Brain microvascular endothelial cell (primary cell): ENCODE measurements at regions not wholly inside any gene's neighbourhood (a gene's known extent, or its start where the extent isn't known, plus 50 kb on each side); places are given as distances from the start of the nearest gene placed in this dataset.

Source experiments
- DNase-seq: peaks from one replicate; pipeline ENCODE4 v3.0.0-alpha.2; 2020
- H3K27ac ChIP-seq: fragments of 250-450 bp; sonication (Bioruptor Pico); 2 replicates; pipeline ENCODE4 v1.5.1; 2020; ENCODE audit warnings: mild to moderate bottlenecking, moderate library complexity
- H3K27me3 ChIP-seq: fragments of 250-450 bp; sonication (Bioruptor Pico); replicated peaks from 2 replicates; pipeline ENCODE4 v1.5.1; 2020; ENCODE audit warnings: mild to moderate bottlenecking
- H3K36me3 ChIP-seq: fragments of 250-450 bp; sonication (Bioruptor Pico); replicated peaks from 2 replicates; pipeline ENCODE4 v1.5.1; 2020; ENCODE audit warnings: mild to moderate bottlenecking
- H3K4me3 ChIP-seq: 2 replicates; pipeline ENCODE4 v1.5.1; 2011; ENCODE audit warnings: low read depth, mild to moderate bottlenecking, control low read depth, low read length, moderate library complexity
- CTCF ChIP-seq: IDR thresholded peaks from 2 replicates; pipeline ENCODE4 v1.5.1; 2011; ENCODE audit warnings: low read depth, mild to moderate bottlenecking, moderate library complexity, low read length, control low read depth, inconsistent platforms; ENCODE audit errors: missing control alignments
- in situ Hi-C: cut with HindIII; loops from 2 replicates; pipeline ENCODE4 v1.10.0; 2017; ENCODE audit warnings: low sequenced_read_pairs, low pct_ligation_motif_present

- DNase-seq: no peak
- TF ChIP-seq CTCF: no peak
- no peak overlapping the region for H3K27ac ChIP-seq
- no peaks in the 10 kb centered on the region for H3K36me3 ChIP-seq
- no peaks in the 10 kb centered on the region for H3K27me3 ChIP-seq
- in situ Hi-C loops: no loop called here
- no peak overlapping the region for H3K4me3 ChIP-seq
Observed at GRCh38 chr4:112858751-112859150, 190.7 kb upstream of the ANK2 start.

GRCh38 chr4:112859456-112860184 lies 189.8 kb upstream of the ANK2 start:
- no peak for TF ChIP-seq CTCF
- no peak for DNase-seq
- in situ Hi-C loops: no loop called here
- H3K27ac ChIP-seq: no peak overlapping the region
- no peak overlapping the region for H3K4me3 ChIP-seq
- no peaks in the 10 kb centered on the region for H3K36me3 ChIP-seq
- no peaks in the 10 kb centered on the region for H3K27me3 ChIP-seq

- H3K27ac ChIP-seq: no peak overlapping the region
- H3K27me3 ChIP-seq: no peaks in the 10 kb centered on the region
- in situ Hi-C loops: no loop called here
- H3K4me3 ChIP-seq: no peak overlapping the region
- H3K36me3 ChIP-seq: no peaks in the 10 kb centered on the region
- TF ChIP-seq CTCF: no peak
- DNase-seq: no peak
Observed at GRCh38 chr4:112860830-112861690, 188.4 kb upstream of the ANK2 start.

- H3K27ac ChIP-seq: no peak overlapping the region
- in situ Hi-C loops: no loop called here
- H3K4me3 ChIP-seq: no peak overlapping the region
- H3K36me3 ChIP-seq: no peaks in the 10 kb centered on the region
- TF ChIP-seq CTCF: no peak
- no peaks in the 10 kb centered on the region for H3K27me3 ChIP-seq
- no peak for DNase-seq
Observed at GRCh38 chr4:112861691-112862674, 187.5 kb upstream of the ANK2 start.

GRCh38 chr4:112865443-112865842 lies 184.0 kb upstream of the ANK2 start:
- H3K27ac ChIP-seq: no peak overlapping the region
- no peak overlapping the region for H3K4me3 ChIP-seq
- no peaks in the 10 kb centered on the region for H3K27me3 ChIP-seq
- DNase-seq: no peak
- no peak for TF ChIP-seq CTCF
- no peaks in the 10 kb centered on the region for H3K36me3 ChIP-seq
- in situ Hi-C loops: no loop called here
